A673 (cell line): ENCODE measurements at regions not wholly inside any gene's neighbourhood (a gene's known extent, or its start where the extent isn't known, plus 50 kb on each side); places are given as distances from the start of the nearest gene placed in this dataset.

Experiments
- CTCF ChIP-seq: fragments of 300-800, 200-600 bp; sonication (generic); conservative IDR thresholded peaks from 2 replicates; pipeline ENCODE4 v1.5.1; 2017; ENCODE audit warnings: low read depth, mild to moderate bottlenecking, antibody characterized with exemption, low read length, moderate library complexity, mixed read lengths
- EZH2 ChIP-seq: fragments of 200-600 bp; sonication (generic); IDR thresholded peaks from 2 replicates; pipeline ENCODE4 v1.6.1; 2017; ENCODE audit warnings: borderline replicate concordance, low read depth, mild to moderate bottlenecking, mixed read lengths, antibody characterized with exemption, low read length; ENCODE audit not compliant: poor library complexity, severe bottlenecking

GRCh38 chr2:220393711-220394110, 766.3 kb downstream of the SLC4A3 start:
- TF ChIP-seq CTCF = no peak
- TF ChIP-seq EZH2 = no peak
